SK-N-SH (cell line): ENCODE measurements at regions not wholly inside any gene's neighbourhood (a gene's known extent, or its start where the extent isn't known, plus 50 kb on each side); places are given as distances from the start of the nearest gene placed in this dataset.

Experiments
- CTCF ChIA-PET: fragments of 300-600, 350-600 bp; formaldehyde crosslinking; extraction: SDS; loops from one replicate; lab custom pipeline; 2021; lab: Yijun Ruan, JAX
- POLR2A ChIA-PET: fragments of 350-600 bp; sonication (Branson Sonifier 250); formaldehyde crosslinking; extraction: SDS; loops from one replicate; lab custom pipeline; 2020; ENCODE audit warnings: antibody characterized with exemption, inconsistent platforms; lab: Yijun Ruan, JAX
- DNase-seq: peaks from one replicate; pipeline ENCODE4 v3.0.0; 2012
- H2AFZ ChIP-seq: fragments of 200-600 bp; sonication (generic); 2 replicates; pipeline ENCODE4 v1.8.1; 2016; ENCODE audit warnings: antibody characterized with exemption, mild to moderate bottlenecking, low read depth
- H3F3A ChIP-seq: fragments of 200-600 bp; sonication (generic); replicated peaks from 2 replicates; pipeline ENCODE3; 2016; ENCODE audit warnings: antibody characterized with exemption, mild to moderate bottlenecking; ENCODE audit not compliant: insufficient read depth
- H3K27ac ChIP-seq, 2 experiments: fragments of 200-500 bp in 1 of 2; fragments of 200-600 bp in 1 of 2; sonication (Bioruptor generic) in 1 of 2; sonication (generic), shearing (Covaris generic) in 1 of 2; 2 replicates each; pipeline versions ENCODE4 v1.5.1 to v1.6.1; 2014 to 2016; ENCODE audit warnings: low read depth in 2 of 2, inconsistent platforms in 1 of 2, low read length in 1 of 2, mild to moderate bottlenecking in 1 of 2, mixed read lengths in 1 of 2
- H3K27me3 ChIP-seq: fragments of 200-600 bp; sonication (generic), shearing (Covaris generic); 2 replicates; pipeline ENCODE4 v1.6.1; 2016; ENCODE audit warnings: mixed run types; ENCODE audit not compliant: insufficient read depth
- H3K36me3 ChIP-seq, 2 experiments: fragments of 200-500 bp in 1 of 2; fragments of 200-600 bp in 1 of 2; sonication (Bioruptor generic) in 1 of 2; sonication (generic) in 1 of 2; replicated peaks in 1 of 2; 2 replicates each; pipeline versions ENCODE3 to v1.5.1; 2014 to 2016; ENCODE audit warnings: low read length in 1 of 2, mild to moderate bottlenecking in 1 of 2; ENCODE audit not compliant: insufficient read depth in 2 of 2, control insufficient read depth in 1 of 2
- H3K4me1 ChIP-seq, 2 experiments: fragments of 200-500 bp in 1 of 2; fragments of 200-600 bp in 1 of 2; sonication (Bioruptor generic) in 1 of 2; sonication (generic), shearing (Covaris generic) in 1 of 2; 2 replicates each; pipeline versions ENCODE4 v1.5.1 to v1.6.1; 2014 to 2016; ENCODE audit warnings: low read depth in 1 of 2, low read length in 1 of 2, mixed run types in 1 of 2; ENCODE audit not compliant: insufficient read depth in 2 of 2, control insufficient read depth in 1 of 2
- H3K4me2 ChIP-seq: fragments of 200-600 bp; sonication (generic), shearing (Covaris generic); 2 replicates; pipeline ENCODE4 v1.6.1; 2017; ENCODE audit warnings: mixed run types
- H3K4me3 ChIP-seq, 2 experiments: fragments of 200-500 bp in 1 of 2; fragments of 200-600 bp in 1 of 2; sonication (Bioruptor generic) in 1 of 2; sonication (generic), shearing (Covaris generic) in 1 of 2; 2 replicates each; pipeline versions ENCODE4 v1.5.1 to v1.8.1; 2014 to 2016; ENCODE audit warnings: low read depth in 2 of 2, inconsistent platforms in 1 of 2, low read length in 1 of 2, mild to moderate bottlenecking in 1 of 2, mixed read lengths in 1 of 2, moderate library complexity in 1 of 2
- H3K79me2 ChIP-seq: fragments of 200-600 bp; sonication (generic); 2 replicates; pipeline ENCODE4 v1.8.1; 2017; ENCODE audit warnings: mild to moderate bottlenecking; ENCODE audit not compliant: insufficient read depth
- H3K9ac ChIP-seq: fragments of 200-600 bp; sonication (generic); 2 replicates; pipeline ENCODE4 v1.6.1; 2017; ENCODE audit warnings: mixed run types
- H3K9me2 ChIP-seq: fragments of 200-600 bp; sonication (generic); 2 replicates; pipeline ENCODE4 v1.6.1; 2017; ENCODE audit warnings: mixed run types
- H3K9me3 ChIP-seq: fragments of 200-600 bp; sonication (generic); 2 replicates; pipeline ENCODE4 v1.6.1; 2017; ENCODE audit warnings: mixed run types, mild to moderate bottlenecking, moderate library complexity
- H4K20me1 ChIP-seq: fragments of 200-600 bp; sonication (generic); 2 replicates; pipeline ENCODE4 v1.6.1; 2017; ENCODE audit warnings: mild to moderate bottlenecking, mixed run types; ENCODE audit not compliant: insufficient read depth
- ELF1 ChIP-seq: IDR thresholded peaks from 2 replicates; pipeline ENCODE4 v1.4.0; 2012
- EP300 ChIP-seq, 2 experiments: IDR thresholded peaks; 2 replicates each; pipeline versions ENCODE4 v1.4.0 to v1.6.1; 2012; ENCODE audit warnings: borderline replicate concordance in 1 of 2, low read depth in 1 of 2, low read length in 1 of 2
- FOSL2 ChIP-seq: IDR thresholded peaks from 2 replicates; pipeline ENCODE4 v1.4.0; 2012; ENCODE audit warnings: low read depth, mild to moderate bottlenecking, moderate library complexity, borderline replicate concordance
- GABPA ChIP-seq: IDR thresholded peaks from 2 replicates; pipeline ENCODE4 v1.4.0; 2012; ENCODE audit warnings: low read depth, mild to moderate bottlenecking
- GATA2 ChIP-seq: sonication (generic); formaldehyde crosslinking; IDR thresholded peaks from 2 replicates; pipeline ENCODE4 v1.5.0; 2020; ENCODE audit warnings: mild to moderate bottlenecking, missing genetic modification reagents
- JUND ChIP-seq: IDR thresholded peaks from 2 replicates; pipeline ENCODE4 v1.4.0; 2012
- MAX ChIP-seq: IDR thresholded peaks from 2 replicates; pipeline ENCODE4 v1.4.0; 2012; ENCODE audit warnings: low read depth
- MEF2A ChIP-seq: IDR thresholded peaks from 2 replicates; pipeline ENCODE4 v1.4.0; 2012; ENCODE audit warnings: low read depth, borderline replicate concordance
- MXI1 ChIP-seq: IDR thresholded peaks from 2 replicates; pipeline ENCODE4 v1.6.1; 2012; ENCODE audit warnings: mild to moderate bottlenecking, low read depth, low read length, improper control_type of control experiment
- NFIC ChIP-seq: IDR thresholded peaks from 2 replicates; pipeline ENCODE4 v1.4.0; 2012; ENCODE audit warnings: borderline replicate concordance
- NRF1 ChIP-seq: IDR thresholded peaks from 2 replicates; pipeline ENCODE4 v1.6.1; 2012; ENCODE audit warnings: low read depth, mild to moderate bottlenecking, low read length
- PBX3 ChIP-seq: IDR thresholded peaks from 2 replicates; pipeline ENCODE4; 2012
- POLR2AphosphoS5 ChIP-seq: IDR thresholded peaks from 2 replicates; pipeline ENCODE4 v1.6.1; 2012; ENCODE audit warnings: low read depth, low read length
- RAD21 ChIP-seq: IDR thresholded peaks from 2 replicates; pipeline ENCODE4 v1.6.1; 2012; ENCODE audit warnings: mild to moderate bottlenecking, low read length
- RCOR1 ChIP-seq: fragments of 150-350 bp; IDR thresholded peaks from 2 replicates; pipeline ENCODE4 v1.6.1; 2017; ENCODE audit warnings: antibody characterized with exemption, low read length
- RFX5 ChIP-seq: IDR thresholded peaks from 2 replicates; pipeline ENCODE4 v1.6.1; 2012; ENCODE audit warnings: mild to moderate bottlenecking, improper control_type of control experiment, low read length
- TCF12 ChIP-seq: IDR thresholded peaks from 2 replicates; pipeline ENCODE4 v1.4.0; 2012
- TEAD4 ChIP-seq: IDR thresholded peaks from 2 replicates; pipeline ENCODE4 v1.4.0; 2012; ENCODE audit warnings: mild to moderate bottlenecking, borderline replicate concordance; ENCODE audit not compliant: insufficient read depth
- USF2 ChIP-seq: fragments of 150-350 bp; IDR thresholded peaks from 2 replicates; pipeline ENCODE4 v1.6.1; 2017; ENCODE audit warnings: antibody characterized with exemption, low read length, low read depth, borderline replicate concordance
- ZBTB33 ChIP-seq: IDR thresholded peaks from 2 replicates; pipeline ENCODE4 v1.4.0; 2012; ENCODE audit warnings: low read depth, borderline replicate concordance
- whole genome bisulfite sequencing: methylation state at CpG from one replicate; pipeline ENCODE4 v1.1.6; 2017; ENCODE audit warnings: low lambda C conversion rate; 5-methylcytosine and 5-hydroxymethylcytosine counted together
- TF ChIP-seq, protein P1 (sequence below): fragments of 150-350 bp; IDR thresholded peaks from 2 replicates; pipeline ENCODE4 v1.6.1; 2016; ENCODE audit warnings: mild to moderate bottlenecking, low read depth, low read length

DNA sequence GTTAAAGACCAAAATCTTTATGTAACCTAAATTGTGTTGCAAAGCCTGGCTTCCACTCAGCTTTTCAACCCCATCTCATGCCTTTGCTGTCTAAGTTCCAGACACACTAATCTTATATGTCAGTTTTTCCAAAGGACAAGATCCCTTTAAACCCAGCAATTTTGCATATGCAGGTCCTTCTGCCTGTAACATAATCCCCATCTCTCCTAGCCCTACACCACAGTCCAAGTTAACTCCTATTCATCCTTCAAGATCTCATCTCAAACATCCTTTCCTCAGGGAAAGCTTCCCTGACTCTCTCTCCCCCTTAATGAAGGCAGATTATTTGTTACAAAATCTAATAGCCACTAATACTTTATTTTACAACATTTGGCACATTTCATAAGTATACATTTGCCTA, 366.3 kb downstream of the PLPP3 start:
- no peak overlapping the region for H2AFZ ChIP-seq
- H3K9ac ChIP-seq = no peak overlapping the region
- H3K4me1 ChIP-seq = peaks cover 0 to 2% of the 10 kb centered on the region in 2 experiments; a peak in 1 of 4 replicates
- H3K9me2 ChIP-seq = no peaks in the 10 kb centered on the region
- no peaks in the 10 kb centered on the region for H3K9me3 ChIP-seq
- no peaks in the 10 kb centered on the region for H3K36me3 ChIP-seq
- DNase-seq = no peak
- no peak overlapping the region for H3K4me2 ChIP-seq
- H3K79me2 ChIP-seq = no peaks in the 10 kb centered on the region
- POLR2A ChIA-PET = no interaction called here
- H3K4me3 ChIP-seq = no peak overlapping the region
- H4K20me1 ChIP-seq = no peaks in the 10 kb centered on the region
- TF ChIP-seq PBX3 (no peak), NFIC (no peak), RFX5 (no peak), RCOR1 (no peak), ZBTB33 (no peak), GATA2 (no peak), FOSL2 (no peak), NRF1 (no peak), MXI1 (no peak), TCF12 (no peak), TEAD4 (no peak), POLR2AphosphoS5 (no peak), ELF1 (no peak)
- TF ChIP-seq, all 33 proteins: peak for 0
- CTCF ChIA-PET = interaction anchor here (0.8 kb wide), 1 partner anchor 117 kb away, joined by 3 read pairs; no protein-coding TSS in a partner anchor
- no peak overlapping the region for H3K27ac ChIP-seq
- no peaks in the 10 kb centered on the region for H3F3A ChIP-seq
- no peaks in the 10 kb centered on the region for H3K27me3 ChIP-seq

GRCh38 chr1:56212143-56212542, 367.2 kb downstream of the PLPP3 start:
- Histone ChIP-seq H3K4me1 (peaks cover 0 to 2% of the 10 kb centered on the region in 2 experiments; a peak in 1 of 4 replicates), H3K79me2 (no peaks in the 10 kb centered on the region), H3K4me3 (no peak overlapping the region), H3K4me2 (no peak overlapping the region), H3K36me3 (no peaks in the 10 kb centered on the region), H3K9ac (no peak overlapping the region), H3F3A (no peaks in the 10 kb centered on the region), H3K27me3 (no peaks in the 10 kb centered on the region), H4K20me1 (no peaks in the 10 kb centered on the region), H3K9me2 (no peaks in the 10 kb centered on the region), H3K27ac (no peak overlapping the region), H3K9me3 (no peaks in the 10 kb centered on the region), H2AFZ (no peak overlapping the region)
- 79% methylated on average over 2 of the region's 2 CpGs for WGBS
- ChIA-PET POLR2A (no interaction called here), CTCF (interaction anchor here (0.8 kb wide), 1 partner anchor 118 kb away, joined by 3 read pairs; no protein-coding TSS in a partner anchor)
- DNase-seq = no peak
- TF ChIP-seq USF2 = no peak
- no peak for TF ChIP-seq ZBTB33
- TF ChIP-seq RCOR1 = no peak
- no peak for TF ChIP-seq MAX
- no peak for TF ChIP-seq TEAD4
- no peak for TF ChIP-seq GABPA
- TF ChIP-seq JUND = no peak
- TF ChIP-seq PBX3 = no peak
- TF ChIP-seq EP300 (IDR thresholded peaks at IDR 0.05; ENCODE audit: borderline replicate concordance in 1 of 2, low read depth in 1 of 2, low read length in 1 of 2) = no peak
- TF ChIP-seq MXI1 = no peak
- TF ChIP-seq, protein P1, sequence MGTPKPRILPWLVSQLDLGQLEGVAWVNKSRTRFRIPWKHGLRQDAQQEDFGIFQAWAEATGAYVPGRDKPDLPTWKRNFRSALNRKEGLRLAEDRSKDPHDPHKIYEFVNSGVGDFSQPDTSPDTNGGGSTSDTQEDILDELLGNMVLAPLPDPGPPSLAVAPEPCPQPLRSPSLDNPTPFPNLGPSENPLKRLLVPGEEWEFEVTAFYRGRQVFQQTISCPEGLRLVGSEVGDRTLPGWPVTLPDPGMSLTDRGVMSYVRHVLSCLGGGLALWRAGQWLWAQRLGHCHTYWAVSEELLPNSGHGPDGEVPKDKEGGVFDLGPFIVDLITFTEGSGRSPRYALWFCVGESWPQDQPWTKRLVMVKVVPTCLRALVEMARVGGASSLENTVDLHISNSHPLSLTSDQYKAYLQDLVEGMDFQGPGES = no peak
- TF ChIP-seq MEF2A = no peak
- no peak for TF ChIP-seq GATA2
- no peak for TF ChIP-seq RAD21
